NCI-H1105 (cell line): ENCODE measurements at regions not wholly inside any gene's neighbourhood (a gene's known extent, or its start where the extent isn't known, plus 50 kb on each side); places are given as distances from the start of the nearest gene placed in this dataset.

Experiments used
- DNase-seq: peaks from one replicate; lab custom pipeline; 2025; lab: John Stamatoyannopoulos, UW

- no peak for DNase-seq
Measured at GRCh38 chr14:86897704-86898513, 1095.1 kb downstream of the GALC start.

- no peak for DNase-seq
Measured at GRCh38 chr14:86897224-86897623, 1095.8 kb downstream of the GALC start.

- no peak for DNase-seq
Measured at GRCh38 chr14:86896701-86897100, 1096.3 kb downstream of the GALC start.

DNA sequence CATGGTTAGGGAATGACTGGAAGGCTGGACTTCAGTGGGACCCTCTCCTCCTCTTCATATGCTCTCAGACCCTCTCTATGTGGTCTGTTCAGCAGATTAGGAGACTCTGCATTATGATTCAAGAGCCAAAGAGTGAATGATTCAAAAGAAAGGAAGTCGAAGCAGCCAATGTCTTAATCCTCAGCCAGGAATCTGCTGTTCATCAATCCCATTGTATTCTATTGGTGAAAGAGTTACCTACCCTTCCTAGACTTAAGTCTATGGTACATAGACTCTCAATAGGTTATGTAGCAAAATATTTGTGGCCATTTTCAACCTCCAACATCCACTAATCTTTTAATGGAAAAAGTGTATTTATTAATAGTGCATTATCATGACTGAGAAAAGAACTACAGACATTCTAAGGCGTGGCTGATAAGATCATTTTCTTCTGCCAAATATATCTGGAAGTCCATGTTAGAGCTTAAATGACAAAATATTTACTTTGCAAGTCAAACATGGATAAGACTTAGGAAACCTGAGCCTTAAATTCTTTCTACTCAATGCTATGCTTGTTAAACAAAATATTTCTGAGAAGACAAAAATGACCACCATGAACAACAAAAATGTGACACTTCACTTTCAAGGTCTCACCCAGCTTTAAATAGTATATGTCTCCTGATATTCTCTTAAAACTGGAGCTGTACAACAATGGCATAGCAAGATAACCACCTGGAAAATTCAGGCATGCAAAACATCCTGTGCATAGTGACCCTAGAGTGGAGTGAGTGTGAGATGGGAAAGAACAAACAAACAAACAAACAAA lies 1100.6 kb downstream of the GALC start:
- DNase-seq, result no peak

DNA sequence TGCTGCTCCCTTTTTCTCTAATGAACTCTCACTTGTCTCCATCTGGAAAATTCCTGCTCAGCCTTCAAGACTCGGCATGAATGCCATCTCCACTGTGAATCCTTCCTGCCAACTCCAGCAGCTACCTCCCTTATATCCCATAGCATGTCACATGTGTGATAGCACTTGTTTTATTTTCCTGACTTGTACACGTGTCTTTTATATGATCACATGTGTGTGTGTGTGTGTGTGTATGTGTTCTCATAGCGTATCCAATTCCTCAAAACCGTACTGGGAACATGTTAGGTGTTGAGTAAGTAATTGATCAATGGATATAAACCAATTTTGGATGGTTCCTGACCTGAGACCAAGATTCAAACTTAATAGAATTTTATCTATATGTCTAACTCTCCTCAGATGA lies 1107.7 kb downstream of the GALC start:
- DNase-seq, result no peak

DNA sequence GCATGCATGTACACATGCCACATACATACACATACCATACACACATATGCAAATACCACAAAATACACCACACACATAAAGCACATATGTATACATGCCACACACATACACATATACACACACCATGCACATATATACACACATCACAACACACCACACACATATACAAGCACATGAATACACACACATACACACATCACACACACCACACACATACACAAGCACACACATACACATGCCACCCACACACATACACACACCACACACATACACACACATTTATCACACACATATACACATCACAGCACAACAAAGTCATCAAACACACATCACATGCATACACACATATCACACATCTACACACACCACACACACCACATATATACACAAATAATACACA lies 1108.5 kb downstream of the GALC start:
- DNase-seq, result no peak

GRCh38 chr14:86882818-86883217 lies 1110.2 kb downstream of the GALC start:
- no peak for DNase-seq

DNA sequence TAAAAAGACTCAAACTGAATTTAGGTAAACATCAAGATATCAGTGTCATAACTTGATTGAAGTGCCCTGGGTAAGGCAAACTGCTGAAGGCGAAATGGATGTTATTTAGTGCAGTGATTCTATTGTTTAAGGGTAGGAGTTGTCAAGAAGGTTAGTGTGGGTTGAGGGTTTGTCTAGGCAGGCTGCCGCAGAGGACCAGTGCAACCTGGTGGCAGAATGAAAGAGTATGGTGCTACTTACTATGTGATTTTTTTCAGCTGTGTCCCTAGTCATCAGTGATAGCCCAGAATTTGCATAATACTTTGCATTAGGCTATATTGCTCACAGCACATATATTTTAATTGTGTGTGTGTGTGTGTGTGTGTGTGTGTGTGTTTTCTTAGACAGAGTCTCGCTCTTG lies 1127.0 kb downstream of the GALC start:
- DNase-seq, result no peak

GRCh38 chr14:86858591-86858990 lies 1134.4 kb downstream of the GALC start:
- no peak for DNase-seq

DNA sequence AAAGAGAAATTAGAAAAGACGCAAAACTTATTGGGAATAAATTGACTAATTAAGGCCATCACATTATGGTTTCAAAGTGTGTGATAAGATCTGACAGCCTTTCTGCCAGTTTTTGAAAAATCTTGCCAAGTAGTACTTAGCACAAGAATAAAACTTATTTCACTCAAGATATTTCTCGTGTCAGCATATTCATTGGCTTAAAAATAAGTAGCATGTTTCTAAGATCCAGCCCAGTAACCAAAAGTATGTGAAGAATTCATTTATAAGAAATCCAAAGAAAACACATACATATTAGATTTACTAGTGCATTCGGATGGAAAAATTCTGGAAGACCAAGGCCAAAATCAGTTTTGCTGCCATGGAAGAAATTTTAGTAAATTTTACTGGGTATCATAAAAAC lies 1135.0 kb downstream of the GALC start:
- DNase-seq, result no peak

GRCh38 chr14:86852530-86852929 lies 1140.5 kb downstream of the GALC start:
- DNase-seq, result no peak

GRCh38 chr14:86847140-86847539 lies 1145.8 kb downstream of the GALC start:
- DNase-seq, result no peak

- no peak for DNase-seq
Measured at GRCh38 chr14:86838363-86838762, 1154.6 kb downstream of the GALC start.

DNA sequence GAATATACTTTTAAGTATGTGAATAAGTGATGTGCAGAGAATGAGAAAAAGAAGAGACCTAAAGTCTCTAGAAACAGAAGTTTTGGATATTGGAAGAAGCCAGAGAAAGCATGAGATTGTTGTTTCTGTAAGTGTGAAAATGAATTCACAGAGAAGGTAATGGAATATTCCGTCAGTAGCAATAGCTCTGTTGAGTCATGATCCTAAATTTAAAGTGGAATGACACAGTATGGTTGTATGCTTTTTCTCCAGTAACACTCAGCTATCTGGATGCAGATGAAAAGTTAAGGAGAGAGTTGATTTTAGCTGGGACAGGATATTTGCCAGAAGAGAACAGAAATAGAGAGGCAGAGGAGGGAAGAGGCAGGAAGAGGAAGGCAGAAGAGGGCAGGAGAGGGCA lies 1166.3 kb downstream of the GALC start:
- no peak for DNase-seq

DNA sequence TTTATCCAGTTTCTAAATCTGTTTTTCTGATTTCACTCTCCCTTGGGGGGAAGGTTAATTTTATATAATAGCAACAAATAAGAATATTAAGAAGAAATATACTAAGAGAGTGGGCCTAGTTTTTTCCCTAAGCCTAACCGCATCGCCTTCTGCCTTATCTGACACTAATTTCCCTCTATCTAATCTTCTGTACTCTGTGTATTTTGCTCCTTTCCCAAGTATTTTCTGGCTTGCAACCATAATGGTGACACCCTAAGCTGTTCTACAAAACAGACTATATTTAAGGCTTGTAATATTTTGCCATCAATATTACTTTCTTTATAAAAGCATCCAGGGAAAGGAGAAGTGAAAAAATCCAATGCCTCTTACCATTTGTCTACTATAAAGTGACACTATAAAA lies 1168.8 kb downstream of the GALC start:
- no peak for DNase-seq

DNA sequence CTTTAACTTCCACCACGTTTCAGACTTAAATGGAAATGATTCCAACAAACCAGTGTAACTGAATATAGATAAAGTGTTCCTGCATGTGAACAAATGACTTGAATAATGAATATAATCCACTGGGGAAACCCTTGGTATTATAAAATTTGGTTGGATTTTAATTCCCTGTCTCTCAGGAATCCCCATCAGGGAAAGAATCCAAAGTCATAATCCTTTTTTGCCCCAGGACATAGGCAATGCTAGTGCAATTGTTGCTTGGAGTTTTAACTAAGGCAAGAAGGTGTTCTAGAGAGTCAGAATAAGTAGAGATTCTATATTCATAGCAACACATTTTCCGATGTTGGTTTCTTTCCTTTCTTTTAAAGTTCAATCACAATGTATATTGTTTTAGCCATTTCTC lies 1169.4 kb downstream of the GALC start:
- no peak for DNase-seq

DNA sequence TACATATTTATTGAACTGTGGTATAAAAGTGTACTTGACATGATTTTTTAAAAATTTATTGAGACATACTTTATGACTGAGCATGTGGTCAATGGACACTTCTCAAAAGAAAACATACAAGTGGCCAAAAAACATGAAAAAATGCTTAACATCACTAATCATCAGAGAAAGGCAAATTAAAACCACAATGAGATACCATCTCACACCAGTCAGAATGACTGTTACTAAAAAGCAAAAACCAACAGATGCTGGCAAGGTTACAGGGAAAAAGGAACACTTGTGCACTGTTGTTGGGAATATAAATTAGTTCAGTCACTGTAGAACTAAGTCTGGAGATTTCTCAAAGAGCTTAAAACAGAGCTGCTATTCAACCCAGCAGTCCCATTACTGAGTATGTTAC lies 1177.6 kb downstream of the GALC start:
- no peak for DNase-seq

- no peak for DNase-seq
Measured at GRCh38 chr14:86802726-86803125, 1190.3 kb downstream of the GALC start.

- peak; percentile 56 for DNase-seq
Measured at GRCh38 chr14:86799244-86799647, 1193.7 kb downstream of the GALC start.

- DNase-seq, result no peak
Measured at GRCh38 chr14:86798330-86798729, 1194.7 kb downstream of the GALC start.

DNA sequence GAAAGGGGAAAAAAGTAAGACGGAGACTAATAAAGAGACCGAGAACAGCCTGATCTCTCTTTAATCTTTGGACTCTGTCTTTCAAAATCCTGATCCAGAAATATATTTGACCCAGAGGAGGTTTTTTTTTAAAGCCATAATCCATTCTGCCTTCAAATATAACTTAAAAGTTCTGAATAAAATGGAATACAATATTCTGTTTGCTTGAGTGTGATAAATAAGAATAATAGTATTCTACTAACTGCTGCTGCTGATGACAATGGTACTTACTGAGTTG lies 1196.0 kb downstream of the GALC start:
- DNase-seq, result no peak

DNA sequence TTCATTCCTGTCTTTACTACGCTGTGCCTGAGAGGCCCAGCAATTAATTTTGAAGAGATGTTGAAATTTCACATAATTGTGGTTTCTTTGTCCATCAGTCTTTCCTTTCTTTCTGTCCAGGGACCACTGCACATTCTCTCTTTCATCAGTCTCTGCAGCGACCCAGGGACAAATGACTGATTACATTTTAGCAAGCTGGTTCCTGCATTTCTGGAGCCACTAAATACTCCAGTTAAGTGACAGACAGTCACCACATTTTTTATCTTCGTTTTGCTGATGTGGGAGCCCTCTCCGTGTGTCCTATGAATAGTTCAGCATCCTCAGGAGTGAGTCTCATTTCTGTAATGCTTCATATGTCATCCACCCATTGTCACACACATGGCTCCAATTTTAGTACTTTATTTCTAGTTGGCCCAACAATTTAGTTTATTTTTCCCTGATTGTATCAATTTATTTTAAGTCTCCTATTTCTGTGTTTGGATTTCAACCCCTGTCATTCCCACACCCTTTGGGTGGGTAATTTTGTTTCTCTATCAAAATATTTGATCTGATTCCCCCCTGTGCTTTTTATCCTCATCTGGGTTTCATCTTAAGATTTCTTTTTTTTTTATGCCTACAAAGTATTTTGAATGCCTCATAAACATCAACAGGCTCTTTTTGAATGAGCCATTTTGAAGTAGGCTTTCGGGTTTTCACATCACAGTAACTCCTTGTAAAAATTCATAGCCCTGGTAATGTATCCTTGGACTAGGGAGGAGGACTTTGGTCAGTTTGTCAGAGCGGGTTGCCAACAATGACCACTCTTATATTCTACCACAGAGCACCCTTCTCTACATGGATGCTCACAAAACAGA lies 1196.5 kb downstream of the GALC start:
- no peak for DNase-seq

- DNase-seq, result no peak
Measured at GRCh38 chr14:86794689-86795088, 1198.3 kb downstream of the GALC start.
